GM21423 (cell line): ENCODE measurements at regions not wholly inside any gene's neighbourhood (a gene's known extent, or its start where the extent isn't known, plus 50 kb on each side); places are given as distances from the start of the nearest gene placed in this dataset.

Experiments
- ATAC-seq: cut with Tn5 transposase; IDR thresholded peaks from one replicate; pipeline ENCODE4 v1.9.1; 2021; ENCODE audit warnings: mild to moderate bottlenecking, moderate library complexity; ENCODE audit not compliant: unreplicated experiment

GRCh38 chr1:36559061-36559460 lies 76.3 kb upstream of the CSF3R start:
- no peak for ATAC-seq

GRCh38 chr1:36557041-36558000 lies 74.6 kb upstream of the CSF3R start:
- ATAC-seq = no peak

GRCh38 chr1:36555041-36555440 lies 72.3 kb upstream of the CSF3R start:
- ATAC-seq = no peak

- no peak for ATAC-seq
Observed at GRCh38 chr1:36554323-36554628, 71.6 kb upstream of the CSF3R start.

- ATAC-seq = no peak
Observed at GRCh38 chr1:36553591-36554322, 71.0 kb upstream of the CSF3R start.

GRCh38 chr1:36542962-36543515 lies 60.3 kb upstream of the CSF3R start:
- no peak for ATAC-seq

GRCh38 chr1:36542024-36542961 lies 59.6 kb upstream of the CSF3R start:
- no peak for ATAC-seq

- no peak for ATAC-seq
Observed at GRCh38 chr1:36540056-36540455, 57.3 kb upstream of the CSF3R start.

- ATAC-seq = no peak
Observed at GRCh38 chr1:36539526-36539925, 56.8 kb upstream of the CSF3R start.

- no peak for ATAC-seq
Observed at GRCh38 chr1:36537991-36538390, 55.3 kb upstream of the CSF3R start.

GRCh38 chr1:36537190-36537768 lies 54.6 kb upstream of the CSF3R start:
- ATAC-seq = no peak

- no peak for ATAC-seq
Observed at GRCh38 chr1:36536727-36537126, 54.0 kb upstream of the CSF3R start.

- ATAC-seq = no peak
Observed at GRCh38 chr1:36534711-36535412, 52.1 kb upstream of the CSF3R start.

- ATAC-seq = no peak
Observed at GRCh38 chr1:36533897-36534296, 51.2 kb upstream of the CSF3R start.

- no peak for ATAC-seq
Observed at GRCh38 chr1:36532810-36533401, 50.2 kb upstream of the CSF3R start.
